ENCODE measurements at regions not wholly inside any gene's neighbourhood (a gene's known extent, or its start where the extent isn't known, plus 50 kb on each side); places are given as distances from the start of the nearest gene placed in this dataset.
"Not testable (repeated sequence)": the region's sequence is repeated elsewhere in the genome, so short reads cannot be mapped to it uniquely, and the experiment has no call there.

GRCh38 chr4:134089885-134090284 lies 111.7 kb downstream of the PABPC4L start:
- Histone ChIP-seq H3K27ac (ENCODE audit: low read depth, low read length) (no peak overlapping the region), H3K27me3 (ENCODE audit: control insufficient read depth, insufficient read depth, low read length) (no peaks in the 10 kb centered on the region), H3K9me3 (ENCODE audit: control insufficient read depth, insufficient read depth, low read length) (no peaks in the 10 kb centered on the region), H3K36me3 (ENCODE audit: control insufficient read depth, insufficient read depth, low read length) (no peaks in the 10 kb centered on the region), H3K4me3 (ENCODE audit: low read depth, low read length) (no peak overlapping the region), H3K4me1 (ENCODE audit: control insufficient read depth, insufficient read depth, low read length) (no peaks in the 10 kb centered on the region)
- no CpG with 5 or more reads among the region's 3 CpGs for WGBS (ENCODE audit: insufficient coverage)
- DNase-seq (ENCODE audit: low read depth in 4 of 6, low spot score in 6 of 6) = no peak

DNA sequence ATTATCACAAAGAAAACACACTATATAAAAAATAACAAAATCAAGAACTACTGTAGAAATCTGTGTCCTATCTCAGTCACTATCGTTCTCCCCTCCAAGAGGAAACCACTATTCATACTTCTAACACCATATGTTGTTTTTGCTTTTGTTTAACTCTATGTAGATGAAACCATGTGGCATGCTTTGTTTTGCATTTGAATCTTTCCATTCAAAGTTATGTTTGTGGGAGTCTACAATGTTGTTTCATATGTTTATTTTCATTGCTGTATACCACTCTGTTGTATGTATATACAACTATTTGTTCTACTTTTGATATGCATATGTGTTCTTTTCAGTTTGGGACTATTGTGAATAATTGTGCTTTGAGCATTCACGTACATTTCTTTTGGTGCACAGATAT lies 116.1 kb downstream of the PABPC4L start:
- Histone ChIP-seq H3K27me3 (ENCODE audit: control insufficient read depth, insufficient read depth, low read length) (no peaks in the 10 kb centered on the region), H3K4me1 (ENCODE audit: control insufficient read depth, insufficient read depth, low read length) (no peaks in the 10 kb centered on the region), H3K27ac (ENCODE audit: low read depth, low read length) (no peak overlapping the region), H3K4me3 (ENCODE audit: low read depth, low read length) (no peak overlapping the region), H3K36me3 (ENCODE audit: control insufficient read depth, insufficient read depth, low read length) (no peaks in the 10 kb centered on the region), H3K9me3 (ENCODE audit: control insufficient read depth, insufficient read depth, low read length) (no peaks in the 10 kb centered on the region)
- peak in 1 of 6 donors; percentile 53 for DNase-seq (ENCODE audit: low read depth in 4 of 6, low spot score in 6 of 6)
- no CpG with 5 or more reads among the region's 2 CpGs for WGBS (ENCODE audit: insufficient coverage)

GRCh38 chr4:134079085-134079484 lies 122.5 kb downstream of the PABPC4L start:
- not testable (repeated sequence) for H3K9me3 ChIP-seq (ENCODE audit: control insufficient read depth, insufficient read depth, low read length); H3K27me3 ChIP-seq (ENCODE audit: control insufficient read depth, insufficient read depth, low read length); H3K4me1 ChIP-seq (ENCODE audit: control insufficient read depth, insufficient read depth, low read length); H3K4me3 ChIP-seq (ENCODE audit: low read depth, low read length); H3K36me3 ChIP-seq (ENCODE audit: control insufficient read depth, insufficient read depth, low read length); DNase-seq (ENCODE audit: low read depth in 4 of 6, low spot score in 6 of 6); H3K27ac ChIP-seq (ENCODE audit: low read depth, low read length)
- 99% methylated on average over 15 of the region's 15 CpGs for WGBS (ENCODE audit: insufficient coverage)

GRCh38 chr4:134078230-134078914 lies 123.2 kb downstream of the PABPC4L start:
- H3K4me3 ChIP-seq (ENCODE audit: low read depth, low read length) = no peak overlapping the region
- 93% methylated on average over 3 of the region's 11 CpGs for WGBS (ENCODE audit: insufficient coverage)

DNA sequence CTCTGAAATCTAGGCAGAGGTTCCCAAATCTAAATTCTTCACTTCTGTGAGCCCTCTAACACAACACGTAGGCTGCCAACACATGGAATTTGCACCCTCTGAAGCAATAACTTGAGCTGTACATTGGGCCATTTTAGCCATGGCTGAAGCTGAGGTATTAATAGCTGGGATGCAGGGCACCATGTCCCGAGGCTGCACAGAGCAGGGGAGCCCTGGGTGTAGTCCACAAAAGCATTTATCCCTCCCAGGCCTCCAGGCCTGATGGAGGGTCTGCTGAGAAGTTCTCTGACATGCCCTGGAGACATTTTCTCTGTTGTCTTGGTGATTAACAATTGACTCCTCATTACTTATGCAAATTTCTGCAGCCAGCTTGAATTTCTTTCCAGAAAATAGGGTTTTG lies 127.9 kb downstream of the PABPC4L start:
- Histone ChIP-seq H3K27ac (ENCODE audit: low read depth, low read length) (no peak overlapping the region), H3K4me3 (ENCODE audit: low read depth, low read length) (no peak overlapping the region), H3K36me3 (ENCODE audit: control insufficient read depth, insufficient read depth, low read length) (no peaks in the 10 kb centered on the region), H3K4me1 (ENCODE audit: control insufficient read depth, insufficient read depth, low read length) (no peaks in the 10 kb centered on the region), H3K9me3 (ENCODE audit: control insufficient read depth, insufficient read depth, low read length) (no peaks in the 10 kb centered on the region), H3K27me3 (ENCODE audit: control insufficient read depth, insufficient read depth, low read length) (no peaks in the 10 kb centered on the region)
- WGBS (ENCODE audit: insufficient coverage) = 57% methylated on average over 1 of the region's 2 CpGs
- DNase-seq (ENCODE audit: low read depth in 4 of 6, low spot score in 6 of 6) = no peak

More at GRCh38 chr4:134078230-134078914, 123.2 kb downstream of the PABPC4L start:
- H3K27ac ChIP-seq (ENCODE audit: low read depth, low read length) = no peak overlapping the region
- H3K9me3 ChIP-seq (ENCODE audit: control insufficient read depth, insufficient read depth, low read length) = no peaks in the 10 kb centered on the region
- no peak for DNase-seq (ENCODE audit: low read depth in 4 of 6, low spot score in 6 of 6)
- no peaks in the 10 kb centered on the region for H3K36me3 ChIP-seq (ENCODE audit: control insufficient read depth, insufficient read depth, low read length)
- no peaks in the 10 kb centered on the region for H3K4me1 ChIP-seq (ENCODE audit: control insufficient read depth, insufficient read depth, low read length)
- H3K27me3 ChIP-seq (ENCODE audit: control insufficient read depth, insufficient read depth, low read length) = no peaks in the 10 kb centered on the region

GRCh38 chr4:134072137-134072536 lies 129.5 kb downstream of the PABPC4L start:
- no peak overlapping the region for H3K27ac ChIP-seq (ENCODE audit: low read depth, low read length)
- H3K27me3 ChIP-seq (ENCODE audit: control insufficient read depth, insufficient read depth, low read length) = no peaks in the 10 kb centered on the region
- no peaks in the 10 kb centered on the region for H3K4me1 ChIP-seq (ENCODE audit: control insufficient read depth, insufficient read depth, low read length)
- H3K4me3 ChIP-seq (ENCODE audit: low read depth, low read length) = no peak overlapping the region
- no peaks in the 10 kb centered on the region for H3K9me3 ChIP-seq (ENCODE audit: control insufficient read depth, insufficient read depth, low read length)
- no peak for DNase-seq (ENCODE audit: low read depth in 4 of 6, low spot score in 6 of 6)
- no peaks in the 10 kb centered on the region for H3K36me3 ChIP-seq (ENCODE audit: control insufficient read depth, insufficient read depth, low read length)

DNA sequence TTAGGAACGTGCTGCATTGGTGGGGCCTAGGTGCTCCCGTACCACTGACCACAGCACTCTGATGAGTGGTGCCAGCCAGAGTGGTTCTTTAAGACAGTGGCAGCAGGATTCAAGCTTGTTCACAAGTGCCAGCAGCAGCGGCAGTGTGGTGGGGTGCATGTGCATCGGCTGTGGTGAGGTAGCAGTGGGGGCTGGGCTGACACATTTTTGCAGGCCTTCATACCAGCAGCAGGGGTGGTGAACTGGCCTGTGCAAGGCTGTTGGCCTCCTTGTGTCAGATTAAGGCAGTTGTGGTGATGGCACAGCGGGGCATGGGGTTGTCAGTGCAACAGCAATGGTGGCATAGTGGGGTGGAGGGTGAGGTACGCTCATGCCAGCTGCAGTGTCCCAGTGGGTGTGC lies 131.4 kb downstream of the PABPC4L start:
- Histone ChIP-seq H3K9me3 (ENCODE audit: control insufficient read depth, insufficient read depth, low read length) (no peaks in the 10 kb centered on the region), H3K4me1 (ENCODE audit: control insufficient read depth, insufficient read depth, low read length) (no peaks in the 10 kb centered on the region), H3K27me3 (ENCODE audit: control insufficient read depth, insufficient read depth, low read length) (no peaks in the 10 kb centered on the region), H3K27ac (ENCODE audit: low read depth, low read length) (no peak overlapping the region), H3K36me3 (ENCODE audit: control insufficient read depth, insufficient read depth, low read length) (no peaks in the 10 kb centered on the region), H3K4me3 (ENCODE audit: low read depth, low read length) (no peak overlapping the region)
- no peak for DNase-seq (ENCODE audit: low read depth in 4 of 6, low spot score in 6 of 6)
- WGBS (ENCODE audit: insufficient coverage) = 93% methylated on average over 6 of the region's 6 CpGs

DNA sequence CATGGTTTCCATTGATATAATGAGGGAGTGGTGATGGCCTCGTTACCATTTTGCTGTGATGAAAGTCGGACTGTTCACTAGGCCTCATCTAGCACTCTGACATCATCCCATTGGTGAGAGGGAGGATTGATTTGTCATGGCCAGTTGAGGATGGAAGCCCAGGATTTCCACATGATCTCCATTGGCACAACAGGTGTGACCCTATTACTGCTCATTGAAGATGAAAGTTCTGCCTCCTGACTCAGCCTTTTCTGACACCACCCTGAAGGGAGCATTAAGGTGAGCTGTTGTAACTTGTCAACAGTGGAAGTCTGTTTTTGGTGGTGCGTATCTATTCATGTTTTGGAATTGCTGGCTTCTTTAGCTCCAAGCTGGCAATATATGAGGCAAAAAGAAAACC lies 144.2 kb downstream of the PABPC4L start:
- DNase-seq (ENCODE audit: low read depth in 4 of 6, low spot score in 6 of 6) = no peak
- Histone ChIP-seq H3K4me1 (ENCODE audit: control insufficient read depth, insufficient read depth, low read length) (no peaks in the 10 kb centered on the region), H3K36me3 (ENCODE audit: control insufficient read depth, insufficient read depth, low read length) (no peaks in the 10 kb centered on the region), H3K27me3 (ENCODE audit: control insufficient read depth, insufficient read depth, low read length) (no peaks in the 10 kb centered on the region), H3K27ac (ENCODE audit: low read depth, low read length) (no peak overlapping the region), H3K4me3 (ENCODE audit: low read depth, low read length) (no peak overlapping the region), H3K9me3 (ENCODE audit: control insufficient read depth, insufficient read depth, low read length) (no peaks in the 10 kb centered on the region)
- no CpG with 5 or more reads among the region's 3 CpGs for WGBS (ENCODE audit: insufficient coverage)

DNA sequence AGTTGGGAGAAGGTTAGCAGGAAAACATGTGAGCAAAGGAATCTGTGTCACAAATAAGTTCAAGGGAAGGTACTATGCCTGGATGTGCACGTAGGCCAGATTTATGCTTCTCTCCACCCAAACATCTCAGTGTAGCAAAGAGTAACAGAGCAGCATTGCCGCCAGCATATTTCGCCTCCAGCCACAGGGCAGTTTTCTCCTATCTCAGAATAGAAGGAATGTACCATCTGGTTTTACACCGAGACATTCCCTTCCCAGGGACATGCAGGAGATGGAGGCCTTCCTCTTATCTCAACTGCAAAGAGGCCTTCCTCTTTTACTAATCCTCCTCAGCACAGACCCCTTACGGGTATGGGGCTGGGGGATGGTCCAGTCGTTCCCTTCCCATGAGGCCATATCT lies 155.4 kb downstream of the PABPC4L start:
- H3K36me3 ChIP-seq (ENCODE audit: control insufficient read depth, insufficient read depth, low read length); H3K27me3 ChIP-seq (ENCODE audit: control insufficient read depth, insufficient read depth, low read length); H3K4me1 ChIP-seq (ENCODE audit: control insufficient read depth, insufficient read depth, low read length); H3K27ac ChIP-seq (ENCODE audit: low read depth, low read length); DNase-seq (ENCODE audit: low read depth in 4 of 6, low spot score in 6 of 6); H3K4me3 ChIP-seq (ENCODE audit: low read depth, low read length); H3K9me3 ChIP-seq (ENCODE audit: control insufficient read depth, insufficient read depth, low read length): not testable (repeated sequence)
- WGBS (ENCODE audit: insufficient coverage) = 91% methylated on average over 5 of the region's 6 CpGs

DNA sequence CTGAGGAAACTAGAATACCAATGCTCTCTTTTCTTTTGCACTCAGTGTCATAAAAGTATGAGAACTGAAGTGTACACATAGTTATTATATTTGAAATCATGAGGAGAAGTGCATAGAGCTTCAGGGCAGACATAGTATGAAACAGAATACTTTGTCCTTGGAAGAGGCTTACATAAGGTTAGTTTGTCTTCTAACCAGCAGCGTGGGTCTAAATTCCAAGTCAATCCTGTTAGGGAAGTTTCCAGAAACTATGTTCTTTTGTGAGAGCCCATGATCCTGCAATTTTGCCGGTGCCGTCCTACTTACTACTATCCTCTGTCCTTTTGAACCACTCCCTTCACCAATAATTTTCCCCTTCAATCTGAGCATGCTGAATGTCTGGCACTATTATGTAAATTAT lies 156.2 kb downstream of the PABPC4L start:
- no peak overlapping the region for H3K4me3 ChIP-seq (ENCODE audit: low read depth, low read length)
- no peaks in the 10 kb centered on the region for H3K9me3 ChIP-seq (ENCODE audit: control insufficient read depth, insufficient read depth, low read length)
- no peak for DNase-seq (ENCODE audit: low read depth in 4 of 6, low spot score in 6 of 6)
- WGBS (ENCODE audit: insufficient coverage) = 90% methylated on average over 2 of the region's 3 CpGs
- H3K27me3 ChIP-seq (ENCODE audit: control insufficient read depth, insufficient read depth, low read length) = no peaks in the 10 kb centered on the region
- H3K4me1 ChIP-seq (ENCODE audit: control insufficient read depth, insufficient read depth, low read length) = no peaks in the 10 kb centered on the region
- no peak overlapping the region for H3K27ac ChIP-seq (ENCODE audit: low read depth, low read length)
- H3K36me3 ChIP-seq (ENCODE audit: control insufficient read depth, insufficient read depth, low read length) = no peaks in the 10 kb centered on the region
